Endodermal cell (in vitro differentiated cells): ENCODE measurements at regions not wholly inside any gene's neighbourhood (a gene's known extent, or its start where the extent isn't known, plus 50 kb on each side); places are given as distances from the start of the nearest gene placed in this dataset.
"Not testable (repeated sequence)": the region's sequence is repeated elsewhere in the genome, so short reads cannot be mapped to it uniquely, and the experiment has no call there.

ENCODE experiments used
- DNase-seq: peaks from one replicate; pipeline ENCODE4 v3.0.0-alpha.2; 2017
- H3K27ac ChIP-seq: 2 replicates; pipeline ENCODE4 v1.5.1; 2013; ENCODE audit warnings: mild to moderate bottlenecking, low read depth, low read length, moderate library complexity
- H3K27me3 ChIP-seq: 2 replicates; pipeline ENCODE4 v1.6.1; 2013; ENCODE audit warnings: mild to moderate bottlenecking, low read length, moderate library complexity; ENCODE audit not compliant: insufficient read depth, control insufficient read depth, poor library complexity, severe bottlenecking
- H3K36me3 ChIP-seq: 2 replicates; pipeline ENCODE4 v1.7.0; 2013; ENCODE audit warnings: mild to moderate bottlenecking, low read length, moderate library complexity; ENCODE audit not compliant: control insufficient read depth, insufficient read depth
- H3K4me1 ChIP-seq: one replicate; pipeline ENCODE4 v1.7.0; 2013; ENCODE audit warnings: low read length; ENCODE audit not compliant: control insufficient read depth, insufficient read depth
- H3K4me3 ChIP-seq: 2 replicates; pipeline ENCODE4 v1.5.1; 2013; ENCODE audit warnings: mild to moderate bottlenecking, low read length, moderate library complexity
- H3K9ac ChIP-seq: 2 replicates; pipeline ENCODE4 v1.6.1; 2013; ENCODE audit warnings: mild to moderate bottlenecking, low read length, moderate library complexity; ENCODE audit not compliant: poor library complexity, severe bottlenecking; ENCODE audit errors: extremely low read depth
- H3K9me3 ChIP-seq: 2 replicates; pipeline ENCODE4 v1.6.1; 2013; ENCODE audit warnings: mild to moderate bottlenecking, low read length, moderate library complexity; ENCODE audit not compliant: control insufficient read depth
- H3K27ac Mint-ChIP-seq: 2 replicates; pipeline ENCODE4 v1.8.0; 2020; ENCODE audit warnings: mixed read lengths
- H3K27me3 Mint-ChIP-seq: 2 replicates; pipeline ENCODE4 v1.8.0; 2021; ENCODE audit warnings: mild to moderate bottlenecking, mixed read lengths; ENCODE audit not compliant: insufficient read depth
- H3K36me3 Mint-ChIP-seq: 2 replicates; pipeline ENCODE4 v1.8.0; 2020; ENCODE audit warnings: low read depth, mixed read lengths
- H3K4me1 Mint-ChIP-seq: 2 replicates; pipeline ENCODE4 v1.8.0; 2020; ENCODE audit warnings: mixed read lengths
- H3K4me3 Mint-ChIP-seq: 2 replicates; pipeline ENCODE4 v1.8.0; 2020; ENCODE audit warnings: mild to moderate bottlenecking, moderate library complexity, mixed read lengths
- H3K9me3 Mint-ChIP-seq: 2 replicates; pipeline ENCODE4 v1.8.0; 2020; ENCODE audit warnings: mild to moderate bottlenecking, mixed read lengths
- WGBS, 2 experiments: methylation state at CpG; one replicate each; pipeline versions ENCODE4 v1.1.5 to v1.1.7; 2013; ENCODE audit warnings: missing lambda C conversion rate in 2 of 2, mixed read lengths in 1 of 2; ENCODE audit not compliant: insufficient coverage in 1 of 2, insufficient read length in 1 of 2; 5-methylcytosine and 5-hydroxymethylcytosine counted together
- TF ChIP-seq, protein P1 (sequence below): fragments of 200-600 bp; sonication (generic); conservative IDR thresholded peaks from 2 replicates; pipeline ENCODE4 v1.5.0; 2021; ENCODE audit warnings: antibody characterized with exemption, mild to moderate bottlenecking

DNA sequence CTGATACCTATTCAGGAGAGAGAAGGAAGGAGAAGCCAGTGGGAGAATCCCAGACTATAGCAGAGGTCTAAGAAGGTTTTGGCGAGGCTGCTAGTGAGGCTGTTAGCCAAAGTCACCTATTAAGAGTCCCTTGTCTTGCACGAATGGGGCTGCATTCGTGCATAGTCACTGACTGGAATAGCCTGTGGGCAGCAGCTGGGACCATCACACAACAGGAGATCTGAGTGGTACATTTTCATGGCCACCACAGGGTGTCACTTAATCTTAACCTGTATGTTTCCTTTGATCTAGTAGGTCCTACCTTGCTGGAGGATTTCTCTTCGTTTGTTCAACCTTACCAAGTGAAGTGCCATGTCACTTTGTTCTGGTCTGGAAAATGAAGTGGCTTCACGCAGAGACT lies 319.9 kb downstream of the BMPER start:
- H3K27me3 Mint-ChIP-seq = peaks cover 8% of the 10 kb centered on the region
- TF ChIP-seq, protein P1, sequence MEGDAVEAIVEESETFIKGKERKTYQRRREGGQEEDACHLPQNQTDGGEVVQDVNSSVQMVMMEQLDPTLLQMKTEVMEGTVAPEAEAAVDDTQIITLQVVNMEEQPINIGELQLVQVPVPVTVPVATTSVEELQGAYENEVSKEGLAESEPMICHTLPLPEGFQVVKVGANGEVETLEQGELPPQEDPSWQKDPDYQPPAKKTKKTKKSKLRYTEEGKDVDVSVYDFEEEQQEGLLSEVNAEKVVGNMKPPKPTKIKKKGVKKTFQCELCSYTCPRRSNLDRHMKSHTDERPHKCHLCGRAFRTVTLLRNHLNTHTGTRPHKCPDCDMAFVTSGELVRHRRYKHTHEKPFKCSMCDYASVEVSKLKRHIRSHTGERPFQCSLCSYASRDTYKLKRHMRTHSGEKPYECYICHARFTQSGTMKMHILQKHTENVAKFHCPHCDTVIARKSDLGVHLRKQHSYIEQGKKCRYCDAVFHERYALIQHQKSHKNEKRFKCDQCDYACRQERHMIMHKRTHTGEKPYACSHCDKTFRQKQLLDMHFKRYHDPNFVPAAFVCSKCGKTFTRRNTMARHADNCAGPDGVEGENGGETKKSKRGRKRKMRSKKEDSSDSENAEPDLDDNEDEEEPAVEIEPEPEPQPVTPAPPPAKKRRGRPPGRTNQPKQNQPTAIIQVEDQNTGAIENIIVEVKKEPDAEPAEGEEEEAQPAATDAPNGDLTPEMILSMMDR = no peak

DNA sequence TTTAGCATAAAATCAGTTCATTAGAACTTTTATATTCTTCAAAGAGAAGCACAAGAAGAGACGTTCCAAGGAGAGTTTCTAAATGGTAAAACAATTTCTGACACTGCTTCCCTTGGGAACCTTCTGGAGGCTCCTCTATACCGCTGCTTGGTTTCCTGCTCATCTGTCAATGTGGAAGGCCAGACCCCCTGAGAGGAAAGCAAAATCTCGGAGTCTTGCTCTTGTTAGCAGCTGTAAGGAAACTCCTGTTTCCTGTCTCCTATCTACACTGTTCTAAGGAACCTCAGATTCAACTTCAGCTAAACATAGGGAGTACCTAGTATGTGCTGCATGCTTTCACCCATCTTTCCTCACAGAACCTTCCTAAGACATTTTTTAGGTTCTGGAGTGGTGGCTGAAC lies 322.2 kb downstream of the BMPER start:
- peaks cover 10% of the 10 kb centered on the region for H3K4me1 Mint-ChIP-seq
- H3K36me3 Mint-ChIP-seq = peaks cover 4% of the 10 kb centered on the region
- H3K27me3 Mint-ChIP-seq = peaks cover 9% of the 10 kb centered on the region
- H3K27ac ChIP-seq = no peak overlapping the region
- no peaks in the 10 kb centered on the region for H3K4me1 ChIP-seq
- no peak overlapping the region for H3K9ac ChIP-seq
- H3K27me3 ChIP-seq = no peaks in the 10 kb centered on the region
- H3K9me3 Mint-ChIP-seq = peaks cover 24% of the 10 kb centered on the region
- WGBS, 2 experiments = 88 to 89% methylated on average over 3 of the region's 3 CpGs
- H3K4me3 ChIP-seq = no peak overlapping the region
- no peak overlapping the region for H3K4me3 Mint-ChIP-seq
- no peaks in the 10 kb centered on the region for H3K9me3 ChIP-seq
- no peak overlapping the region for H3K27ac Mint-ChIP-seq
- TF ChIP-seq, protein P1 = no peak
- no peak for DNase-seq
- no peaks in the 10 kb centered on the region for H3K36me3 ChIP-seq

More for the DNA sequence above, 319.9 kb downstream of the BMPER start:
- no peak overlapping the region for H3K27ac Mint-ChIP-seq
- no peaks in the 10 kb centered on the region for H3K27me3 ChIP-seq
- H3K4me3 Mint-ChIP-seq = no peak overlapping the region
- no peak overlapping the region for H3K27ac ChIP-seq
- H3K9ac ChIP-seq = no peak overlapping the region
- H3K36me3 ChIP-seq = no peaks in the 10 kb centered on the region
- H3K4me1 ChIP-seq = no peaks in the 10 kb centered on the region
- peak; percentile 65 for DNase-seq
- H3K9me3 Mint-ChIP-seq = peaks cover 8% of the 10 kb centered on the region
- H3K4me3 ChIP-seq = no peak overlapping the region
- WGBS, 2 experiments = 71 to 73% methylated on average over 3 to 5 of the region's 5 CpGs
- H3K9me3 ChIP-seq = no peaks in the 10 kb centered on the region
- H3K36me3 Mint-ChIP-seq = peaks cover 2% of the 10 kb centered on the region
- H3K4me1 Mint-ChIP-seq = peaks cover 10% of the 10 kb centered on the region

DNA sequence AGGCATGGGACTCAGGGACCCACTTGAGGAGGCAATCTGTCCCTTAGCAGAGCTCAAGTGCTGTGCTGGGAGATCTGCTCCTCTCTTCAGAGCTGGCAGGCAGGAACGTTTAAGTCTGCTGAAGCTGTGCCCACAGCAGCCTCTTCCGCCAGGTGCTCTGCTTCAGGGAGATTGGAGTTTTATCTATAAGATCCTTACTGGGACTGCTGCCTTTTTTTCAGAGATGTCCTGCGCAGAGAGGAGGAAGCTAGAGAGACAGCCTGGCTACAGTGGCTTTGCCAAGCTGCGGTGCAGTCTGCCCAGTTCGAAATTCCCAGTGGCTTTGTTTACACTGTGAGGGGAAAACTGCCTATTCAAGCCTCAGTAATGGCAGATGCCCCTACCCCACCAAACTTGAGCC lies 329.8 kb downstream of the BMPER start:
- H3K36me3 Mint-ChIP-seq, H3K4me3 ChIP-seq, H3K9me3 ChIP-seq, H3K4me1 ChIP-seq, H3K27ac Mint-ChIP-seq, H3K27me3 Mint-ChIP-seq, H3K9ac ChIP-seq, H3K36me3 ChIP-seq, H3K27ac ChIP-seq, H3K4me1 Mint-ChIP-seq, H3K4me3 Mint-ChIP-seq, H3K27me3 ChIP-seq, DNase-seq: not testable (repeated sequence)
- 92 to 94% methylated on average over 2 to 5 of the region's 5 CpGs for WGBS, 2 experiments
- peaks cover 18% of the 10 kb centered on the region for H3K9me3 Mint-ChIP-seq

DNA sequence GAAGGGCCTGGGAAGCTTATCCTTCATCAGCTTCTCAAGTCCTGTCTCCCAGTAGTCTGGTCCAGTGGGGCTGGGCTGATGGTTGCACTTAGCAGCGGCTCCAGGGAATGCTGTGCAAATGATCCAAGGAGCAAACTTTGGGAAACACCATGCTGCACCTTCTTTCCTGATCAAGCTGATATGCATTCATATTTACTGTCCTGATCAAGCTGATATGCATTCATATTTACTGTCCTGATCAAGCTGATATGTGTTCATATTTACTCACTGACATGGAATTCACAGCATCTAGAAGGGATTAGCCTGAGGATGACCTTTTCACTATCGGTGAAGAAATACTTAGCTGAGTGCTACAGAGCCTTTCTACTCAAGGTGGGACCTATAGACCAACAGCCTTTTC lies 330.7 kb downstream of the BMPER start:
- DNase-seq = no peak
- H3K27me3 Mint-ChIP-seq = peaks cover 3% of the 10 kb centered on the region
- no peak overlapping the region for H3K4me3 Mint-ChIP-seq
- no peaks in the 10 kb centered on the region for H3K9me3 ChIP-seq
- peaks cover 4% of the 10 kb centered on the region for H3K4me1 Mint-ChIP-seq
- peaks cover 4% of the 10 kb centered on the region for H3K4me1 ChIP-seq
- no peaks in the 10 kb centered on the region for H3K36me3 Mint-ChIP-seq
- H3K27ac ChIP-seq = no peak overlapping the region
- no peaks in the 10 kb centered on the region for H3K36me3 ChIP-seq
- H3K4me3 ChIP-seq = no peak overlapping the region
- no peak overlapping the region for H3K9ac ChIP-seq
- 76 to 86% methylated on average over 2 of the region's 2 CpGs for WGBS, 2 experiments
- no peaks in the 10 kb centered on the region for H3K27me3 ChIP-seq
- H3K27ac Mint-ChIP-seq = no peak overlapping the region
- H3K9me3 Mint-ChIP-seq = peaks cover 8% of the 10 kb centered on the region
- TF ChIP-seq, protein P1 = no peak
